ENCODE measurements at regions not wholly inside any gene's neighbourhood (a gene's known extent, or its start where the extent isn't known, plus 50 kb on each side); places are given as distances from the start of the nearest gene placed in this dataset.

- no peak for DNase-seq
- no peaks in the 10 kb centered on the region for H3K27me3 ChIP-seq
- 56 to 83% methylated on average over 1 of the region's 1 CpG for WGBS, 2 donors
- H3K36me3 ChIP-seq (ENCODE audit: low read depth, missing control alignments) = no peaks in the 10 kb centered on the region
- no peak for TF ChIP-seq POLR2A (IDR thresholded peaks at IDR 0.05)
- TF ChIP-seq CTCF (IDR thresholded peaks at IDR 0.05) = no peak
- H3K27ac ChIP-seq = no peak overlapping the region
- no peaks in the 10 kb centered on the region for H3K4me1 ChIP-seq
- H3K4me3 ChIP-seq = no peak overlapping the region
- intact Hi-C loops (cut with DNase I; ENCODE audit: low total_unique reads) = no loop called here
- no peaks in the 10 kb centered on the region for H3K9me3 ChIP-seq
Observed at GRCh38 chrX:122913134-122913533, 270.9 kb upstream of the GRIA3 start.

- H3K9me3 ChIP-seq = no peaks in the 10 kb centered on the region
- H3K27me3 ChIP-seq = no peaks in the 10 kb centered on the region
- no peak overlapping the region for H3K27ac ChIP-seq
- TF ChIP-seq CTCF (IDR thresholded peaks at IDR 0.05) = no peak
- TF ChIP-seq POLR2A (IDR thresholded peaks at IDR 0.05) = no peak
- no peaks in the 10 kb centered on the region for H3K4me1 ChIP-seq
- H3K4me3 ChIP-seq = no peak overlapping the region
- no peak for DNase-seq
- WGBS, 2 donors = no CpG with 5 or more reads among the region's 1 CpG
- intact Hi-C loops (cut with DNase I; ENCODE audit: low total_unique reads) = no loop called here
- H3K36me3 ChIP-seq (ENCODE audit: low read depth, missing control alignments) = no peaks in the 10 kb centered on the region
Observed at GRCh38 chrX:122913764-122914163, 270.3 kb upstream of the GRIA3 start.

- H3K27me3 ChIP-seq = no peaks in the 10 kb centered on the region
- no peak for DNase-seq
- intact Hi-C loops (cut with DNase I; ENCODE audit: low total_unique reads) = no loop called here
- no peaks in the 10 kb centered on the region for H3K9me3 ChIP-seq
- no peak overlapping the region for H3K4me3 ChIP-seq
- H3K36me3 ChIP-seq (ENCODE audit: low read depth, missing control alignments) = no peaks in the 10 kb centered on the region
- WGBS, 2 donors = 77% methylated on average over 5 of the region's 5 CpGs; no CpG with 5 or more reads in 1 of the 2 donors
- TF ChIP-seq CTCF (IDR thresholded peaks at IDR 0.05) (no peak), POLR2A (IDR thresholded peaks at IDR 0.05) (no peak)
- H3K27ac ChIP-seq = no peak overlapping the region
- H3K4me1 ChIP-seq = no peaks in the 10 kb centered on the region
Observed at GRCh38 chrX:122914256-122914655, 269.8 kb upstream of the GRIA3 start.

GRCh38 chrX:122934131-122934530 lies 249.9 kb upstream of the GRIA3 start:
- 70 to 73% methylated on average over 1 of the region's 1 CpG for WGBS, 2 donors
- no peak for DNase-seq

More at GRCh38 chrX:122934131-122934530, 249.9 kb upstream of the GRIA3 start:
- Histone ChIP-seq H3K27me3 (no peaks in the 10 kb centered on the region), H3K27ac (no peak overlapping the region), H3K9me3 (no peaks in the 10 kb centered on the region), H3K4me1 (no peaks in the 10 kb centered on the region), H3K4me3 (no peak overlapping the region), H3K36me3 (ENCODE audit: low read depth, missing control alignments) (no peaks in the 10 kb centered on the region)
- TF ChIP-seq POLR2A (IDR thresholded peaks at IDR 0.05) (no peak), CTCF (IDR thresholded peaks at IDR 0.05) (no peak)
- intact Hi-C loops (cut with DNase I; ENCODE audit: low total_unique reads) = no loop called here

Data from testis (tissue), 2 donors.